ENCODE measurements at regions not wholly inside any gene's neighbourhood (a gene's known extent, or its start where the extent isn't known, plus 50 kb on each side); places are given as distances from the start of the nearest gene placed in this dataset.
A peak's percentile ranks its signal among the peaks of the same experiment; 100 is the strongest.

DNA sequence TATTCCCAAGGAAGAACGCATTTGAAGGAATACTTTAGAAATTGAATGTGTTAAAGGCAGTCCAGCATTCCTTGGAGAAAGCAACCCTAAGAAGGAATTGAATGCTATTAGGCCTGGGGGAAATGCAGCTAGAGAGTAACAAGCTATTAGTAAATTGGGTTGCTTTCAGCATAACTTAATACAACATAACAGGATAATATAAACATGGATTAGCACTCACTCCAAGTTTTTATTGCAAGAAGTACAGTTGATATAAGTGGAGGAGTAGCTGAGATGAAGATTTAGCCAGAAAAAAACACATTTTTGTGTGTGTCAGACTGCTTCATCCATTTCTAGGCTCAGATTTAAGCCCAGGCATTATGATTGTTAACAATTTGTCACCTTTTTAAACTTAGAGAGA lies 314.6 kb downstream of the MEIS1 start:
- H3K4me3 ChIP-seq = no peak overlapping the region
- no peak for ATAC-seq (replicated peaks in 6 of 8)
- WGBS, 10 experiments = 27 to 100% (median 86%) methylated on average over 1 of the region's 1 CpG; no CpG with 5 or more reads in 3 of the 10 experiments
- in situ Hi-C loops (cut with MboI; ENCODE audit: low pct_unique_long_range_greater_than_20kb in 2 of 9, low sequenced_read_pairs in 9 of 9, unreplicated experiment in 9 of 9) = no loop called here
- H3K27ac ChIP-seq = no peak overlapping the region
- H3K4me1 ChIP-seq (replicated peaks in 1 of 2) = peaks cover 2 to 16% of the 10 kb centered on the region in 2 donors

DNA sequence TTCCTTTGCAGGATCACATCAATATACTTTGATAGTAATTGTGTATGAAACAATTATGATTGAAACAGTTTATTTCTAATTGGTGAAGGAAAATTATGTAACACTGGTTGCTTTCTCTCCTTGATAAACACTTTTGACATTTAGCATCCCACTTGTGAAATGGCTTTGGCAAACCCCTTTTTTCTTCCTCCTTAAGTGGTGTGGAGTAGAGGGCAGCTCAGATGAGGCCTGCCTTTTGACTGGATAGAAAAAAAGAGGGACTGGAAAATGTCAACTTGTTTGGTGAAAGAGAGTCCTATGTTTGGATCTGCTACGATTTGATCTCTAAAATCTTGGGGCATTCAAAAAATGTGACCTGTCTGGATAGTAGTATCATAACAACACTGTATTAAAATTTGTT lies 318.3 kb downstream of the MEIS1 start:
- Histone ChIP-seq H3K27ac (no peak overlapping the region), H3K4me1 (replicated peaks in 1 of 2) (peaks cover 2 to 16% of the 10 kb centered on the region in 2 donors), H3K4me3 (no peak overlapping the region)
- in situ Hi-C loops (cut with MboI; ENCODE audit: low pct_unique_long_range_greater_than_20kb in 2 of 9, low sequenced_read_pairs in 9 of 9, unreplicated experiment in 9 of 9) = no loop called here
- WGBS, 10 experiments = 0 to 100% (median 67%) methylated on average over 1 of the region's 1 CpG; no CpG with 5 or more reads in 3 of the 10 experiments
- ATAC-seq (replicated peaks in 6 of 8) = no peak

DNA sequence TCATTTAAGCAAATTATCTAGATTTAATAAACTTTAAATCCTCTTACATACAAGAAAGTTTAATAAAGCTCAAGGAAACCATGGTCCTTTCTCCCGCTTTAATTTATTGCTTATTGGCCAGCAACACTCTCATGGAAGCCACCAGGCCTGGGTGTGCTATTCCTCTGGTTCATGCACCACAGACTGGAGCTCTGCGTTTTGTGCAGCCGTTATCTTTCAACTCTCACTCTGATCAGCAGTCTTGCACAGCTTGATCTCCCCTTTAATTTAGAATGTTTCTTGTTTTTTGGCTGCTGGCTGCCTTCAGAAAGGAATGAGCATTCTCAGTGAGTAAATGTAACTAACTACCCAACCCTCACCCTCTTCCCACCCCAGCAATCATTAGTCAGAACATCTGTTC lies 318.7 kb downstream of the MEIS1 start:
- Histone ChIP-seq H3K4me3 (no peak overlapping the region), H3K4me1 (replicated peaks in 1 of 2) (peaks cover 2 to 16% of the 10 kb centered on the region in 2 donors), H3K27ac (no peak overlapping the region)
- in situ Hi-C loops (cut with MboI; ENCODE audit: low pct_unique_long_range_greater_than_20kb in 2 of 9, low sequenced_read_pairs in 9 of 9, unreplicated experiment in 9 of 9) = no loop called here
- no peak for ATAC-seq (replicated peaks in 6 of 8)
- 40 to 100% (median 81%) methylated on average over 1 to 3 of the region's 3 CpGs; no CpG with 5 or more reads in 1 of the 10 experiments for WGBS, 10 experiments

DNA sequence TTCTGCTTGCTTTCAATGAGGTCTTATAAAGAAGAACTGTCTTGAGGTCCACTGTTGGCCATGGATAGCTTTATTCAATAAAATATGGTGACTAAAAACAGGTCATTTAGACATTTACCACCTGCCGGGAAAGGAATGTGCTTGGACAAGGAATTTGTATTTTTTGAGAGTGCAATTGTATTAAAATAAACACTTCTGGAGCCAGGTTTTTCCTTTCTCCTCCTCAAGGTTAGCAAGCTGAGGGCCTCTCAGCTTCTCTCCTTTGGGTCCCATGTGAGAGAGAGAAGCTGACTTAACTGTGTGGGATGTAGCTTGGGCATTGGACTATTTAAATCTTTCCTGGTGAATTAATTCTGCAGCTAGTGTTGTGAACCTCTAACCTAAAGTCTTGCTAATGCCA lies 321.0 kb downstream of the MEIS1 start:
- peaks cover 2 to 16% of the 10 kb centered on the region in 2 donors for H3K4me1 ChIP-seq (replicated peaks in 1 of 2)
- H3K27ac ChIP-seq = no peak overlapping the region
- in situ Hi-C loops (cut with MboI; ENCODE audit: low pct_unique_long_range_greater_than_20kb in 2 of 9, low sequenced_read_pairs in 9 of 9, unreplicated experiment in 9 of 9) = no loop called here
- no peak overlapping the region for H3K4me3 ChIP-seq
- 56 to 100% (median 85%) methylated on average over 1 of the region's 1 CpG; no CpG with 5 or more reads in 2 of the 10 experiments for WGBS, 10 experiments
- no peak for ATAC-seq (replicated peaks in 6 of 8)

DNA sequence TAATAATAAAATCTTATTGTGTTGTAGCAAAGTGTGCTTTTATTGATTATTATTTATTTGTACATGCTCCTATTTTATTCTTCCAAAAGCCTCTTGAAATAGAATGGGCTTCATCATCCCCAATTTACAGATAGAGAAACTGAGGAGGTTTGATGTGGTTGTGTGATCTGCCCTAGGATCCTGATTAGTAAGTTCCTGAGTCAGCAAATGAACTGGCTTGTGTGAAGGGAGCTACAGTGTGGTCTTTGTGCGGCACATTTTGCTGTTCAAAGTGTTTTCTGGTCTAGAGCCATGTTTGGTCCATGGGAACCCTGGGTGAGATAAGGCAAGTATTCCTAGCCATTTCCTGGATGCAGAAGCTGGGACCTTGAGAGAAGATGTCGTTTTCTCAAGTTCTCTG lies 326.9 kb downstream of the MEIS1 start:
- H3K4me1 ChIP-seq (replicated peaks in 1 of 2) = peaks cover 0 to 7% of the 10 kb centered on the region in 2 donors
- in situ Hi-C loops (cut with MboI; ENCODE audit: low pct_unique_long_range_greater_than_20kb in 2 of 9, low sequenced_read_pairs in 9 of 9, unreplicated experiment in 9 of 9) = no loop called here
- ATAC-seq (replicated peaks in 6 of 8) = no peak
- WGBS, 10 experiments = 33 to 100% (median 100%) methylated on average over 1 to 2 of the region's 2 CpGs; no CpG with 5 or more reads in 1 of the 10 experiments
- H3K4me3 ChIP-seq = no peak overlapping the region
- H3K27ac ChIP-seq = no peak overlapping the region

DNA sequence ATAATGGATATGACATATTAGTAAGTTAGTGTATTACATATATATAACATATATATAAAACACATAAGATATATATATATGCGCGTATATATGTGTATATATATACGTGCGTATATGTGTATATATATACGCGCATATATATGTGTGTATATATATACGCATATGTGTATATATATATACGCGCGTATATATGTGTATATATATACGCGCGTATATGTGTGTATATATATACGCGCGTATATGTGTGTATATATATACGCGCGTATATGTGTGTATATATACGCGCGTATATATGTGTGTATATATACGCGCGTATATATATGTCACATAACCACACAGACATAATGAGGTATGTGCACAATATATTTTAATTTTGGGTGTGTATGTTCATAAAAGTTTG lies 327.8 kb downstream of the MEIS1 start:
- WGBS, 10 experiments = 78 to 100% (median 88%) methylated on average over 1 to 10 of the region's 25 CpGs; no CpG with 5 or more reads in 3 of the 10 experiments
- no peak for ATAC-seq (replicated peaks in 6 of 8)
- Histone ChIP-seq H3K27ac (no peak overlapping the region), H3K4me3 (no peak overlapping the region), H3K4me1 (replicated peaks in 1 of 2) (peaks cover 0 to 8% of the 10 kb centered on the region in 2 donors)
- in situ Hi-C loops (cut with MboI; ENCODE audit: low pct_unique_long_range_greater_than_20kb in 2 of 9, low sequenced_read_pairs in 9 of 9, unreplicated experiment in 9 of 9) = no loop called here

DNA sequence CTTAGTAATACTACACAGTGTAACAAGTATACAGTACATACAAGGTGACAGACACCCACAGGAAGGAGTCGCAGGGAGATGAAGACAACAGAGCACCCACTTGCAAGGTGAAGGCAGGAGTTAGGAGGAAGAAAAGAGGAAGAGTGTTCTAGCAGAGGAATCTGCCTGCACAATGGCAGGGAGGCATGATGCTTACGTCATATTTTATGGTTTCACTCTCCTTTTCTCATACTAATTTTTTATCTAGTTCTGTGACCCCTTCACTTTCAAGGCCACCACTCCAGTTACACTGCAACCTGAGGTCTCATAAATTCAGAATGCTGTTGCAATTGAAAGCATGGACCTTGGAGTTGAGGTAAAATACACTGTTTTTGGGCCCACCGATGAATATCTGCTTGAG lies 331.7 kb downstream of the MEIS1 start:
- no peak for ATAC-seq (replicated peaks in 6 of 8)
- in situ Hi-C loops (cut with MboI; ENCODE audit: low pct_unique_long_range_greater_than_20kb in 2 of 9, low sequenced_read_pairs in 9 of 9, unreplicated experiment in 9 of 9) = no loop called here
- Histone ChIP-seq H3K4me1 (replicated peaks in 1 of 2) (peaks cover 3 to 13% of the 10 kb centered on the region in 2 donors), H3K27ac (no peak overlapping the region), H3K4me3 (no peak overlapping the region)
- 58 to 100% (median 93%) methylated on average over 1 to 3 of the region's 3 CpGs; no CpG with 5 or more reads in 1 of the 10 experiments for WGBS, 10 experiments

DNA sequence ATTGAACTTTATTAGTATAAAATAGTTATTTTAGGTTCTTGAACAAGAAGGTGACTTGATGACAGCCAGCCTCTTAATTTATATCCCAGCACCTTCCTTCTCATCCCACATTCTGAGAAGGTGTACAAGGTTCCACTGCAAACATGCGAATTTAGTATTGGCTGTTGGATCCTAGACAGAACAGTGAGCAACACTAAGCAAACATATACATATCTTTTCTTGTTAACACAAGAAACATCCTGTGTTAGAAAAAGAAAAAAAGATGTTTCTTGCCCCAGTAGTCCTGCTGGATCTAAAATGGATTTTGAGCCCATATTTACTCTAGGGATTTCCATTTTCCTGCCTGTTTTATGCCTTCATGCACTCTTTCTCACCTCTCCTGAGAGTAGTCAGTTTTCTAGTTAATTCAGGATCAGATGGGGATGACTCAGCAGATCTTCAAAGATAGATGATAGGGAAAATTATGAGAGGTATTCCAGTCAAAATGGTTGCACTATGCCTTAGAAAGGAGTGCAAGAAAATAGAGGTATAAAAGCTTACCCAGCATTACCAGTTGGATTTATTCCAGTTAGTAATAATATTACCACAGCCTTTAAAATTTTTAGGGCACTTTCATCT lies 336.5 kb downstream of the MEIS1 start:
- no peak overlapping the region for H3K27ac ChIP-seq
- H3K4me3 ChIP-seq = no peak overlapping the region
- peaks cover 8 to 19% of the 10 kb centered on the region in 2 donors for H3K4me1 ChIP-seq (replicated peaks in 1 of 2)
- WGBS, 10 experiments = 71 to 100% (median 100%) methylated on average over 1 of the region's 1 CpG; no CpG with 5 or more reads in 2 of the 10 experiments
- in situ Hi-C loops (cut with MboI; ENCODE audit: low pct_unique_long_range_greater_than_20kb in 2 of 9, low sequenced_read_pairs in 9 of 9, unreplicated experiment in 9 of 9) = no loop called here
- ATAC-seq (replicated peaks in 6 of 8) = peak in 5 of 8 experiments; percentile 43 to 77 (median 70)

DNA sequence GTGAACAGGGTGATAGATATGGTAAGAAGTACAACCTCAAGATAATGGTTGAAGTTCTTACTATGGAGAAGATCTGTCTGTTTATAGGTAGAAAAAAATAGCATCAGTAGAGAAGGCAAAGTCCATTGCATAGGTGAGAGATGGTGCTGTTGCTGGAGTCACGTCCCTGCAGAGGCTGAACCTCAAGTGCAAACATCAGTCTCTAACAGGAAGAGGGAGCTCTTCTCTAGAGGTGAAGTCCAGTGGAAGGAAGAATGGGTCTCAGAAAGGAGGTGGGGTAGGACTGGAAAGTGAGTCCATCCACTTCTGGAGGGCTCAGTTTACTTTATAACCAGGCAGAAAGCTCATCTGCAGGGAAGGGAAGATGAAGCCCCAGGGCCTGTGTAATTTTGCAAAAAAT lies 337.7 kb downstream of the MEIS1 start:
- H3K4me1 ChIP-seq (replicated peaks in 1 of 2) = peaks cover 8 to 15% of the 10 kb centered on the region in 2 donors
- H3K4me3 ChIP-seq = no peak overlapping the region
- no peak for ATAC-seq (replicated peaks in 6 of 8)
- in situ Hi-C loops (cut with MboI; ENCODE audit: low pct_unique_long_range_greater_than_20kb in 2 of 9, low sequenced_read_pairs in 9 of 9, unreplicated experiment in 9 of 9) = no loop called here
- 29 to 100% (median 67%) methylated on average over 1 of the region's 1 CpG; no CpG with 5 or more reads in 5 of the 10 experiments for WGBS, 10 experiments
- no peak overlapping the region for H3K27ac ChIP-seq

DNA sequence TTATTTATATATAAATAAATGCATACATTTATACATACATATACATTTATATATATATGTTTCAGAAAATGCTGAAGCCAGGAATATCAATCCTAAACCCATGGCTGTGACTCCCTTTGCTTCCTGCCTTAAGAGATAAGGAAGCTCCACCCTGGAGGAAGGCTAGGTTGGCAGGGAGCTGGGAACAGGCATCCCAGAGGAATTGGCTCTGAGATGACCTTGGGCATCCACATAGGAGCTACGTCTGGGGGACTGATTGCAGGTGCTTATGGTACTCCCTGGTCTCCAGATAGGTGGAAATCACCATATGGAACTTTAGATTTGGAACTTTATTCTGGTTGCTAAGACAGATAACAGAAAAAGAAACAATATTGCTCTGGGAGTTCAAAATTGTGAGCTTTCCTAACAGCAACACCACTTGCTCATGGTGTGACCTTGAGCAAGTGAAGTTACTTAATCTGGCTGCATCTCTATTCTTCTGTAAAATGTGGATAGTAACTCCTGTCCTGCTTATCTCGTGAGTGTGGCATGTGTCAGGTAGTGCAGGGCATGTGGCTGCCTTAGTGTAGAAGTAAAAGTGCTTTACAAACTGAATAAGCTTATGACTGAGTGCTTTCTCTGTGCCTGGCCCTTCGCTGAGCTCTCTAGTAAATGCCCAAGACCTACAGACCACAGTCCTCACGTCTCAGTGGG lies 341.0 kb downstream of the MEIS1 start:
- in situ Hi-C loops (cut with MboI; ENCODE audit: low pct_unique_long_range_greater_than_20kb in 2 of 9, low sequenced_read_pairs in 9 of 9, unreplicated experiment in 9 of 9) = no loop called here
- Histone ChIP-seq H3K27ac (no peak overlapping the region), H3K4me3 (no peak overlapping the region), H3K4me1 (replicated peaks in 1 of 2) (peaks cover 8 to 15% of the 10 kb centered on the region in 2 donors)
- peak in 1 of 8 experiments; percentile 12 for ATAC-seq (replicated peaks in 6 of 8)
- 8 to 100% (median 78%) methylated on average over 1 to 3 of the region's 4 CpGs; no CpG with 5 or more reads in 2 of the 10 experiments for WGBS, 10 experiments

DNA sequence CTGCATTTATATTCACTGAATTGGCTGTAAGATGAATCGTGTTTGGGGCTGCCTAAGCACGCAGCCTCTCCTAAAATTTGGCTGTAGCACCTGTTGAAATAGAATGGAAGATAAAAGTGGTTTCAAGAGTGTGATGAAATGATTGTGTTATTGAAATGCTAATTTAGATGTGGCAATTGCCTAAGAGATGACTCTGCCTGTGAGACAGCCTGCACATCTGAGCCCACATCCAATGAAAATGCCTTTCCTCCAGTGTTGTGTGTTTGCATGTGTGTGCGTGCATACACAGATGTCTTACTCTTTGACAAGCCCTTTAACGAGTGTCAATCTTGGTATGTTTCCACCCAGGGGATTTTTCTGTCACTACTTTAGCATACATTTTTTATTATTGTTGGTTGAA lies 346.9 kb downstream of the MEIS1 start:
- Histone ChIP-seq H3K4me3 (no peak overlapping the region), H3K4me1 (replicated peaks in 1 of 2) (peaks cover 21 to 32% of the 10 kb centered on the region in 2 donors), H3K27ac (no peak overlapping the region)
- WGBS, 10 experiments = 20 to 87% (median 73%) methylated on average over 1 to 4 of the region's 4 CpGs; no CpG with 5 or more reads in 2 of the 10 experiments
- in situ Hi-C loops (cut with MboI; ENCODE audit: low pct_unique_long_range_greater_than_20kb in 2 of 9, low sequenced_read_pairs in 9 of 9, unreplicated experiment in 9 of 9) = no loop called here
- peak in 6 of 8 experiments; percentile 27 to 76 (median 52) for ATAC-seq (replicated peaks in 6 of 8)

DNA sequence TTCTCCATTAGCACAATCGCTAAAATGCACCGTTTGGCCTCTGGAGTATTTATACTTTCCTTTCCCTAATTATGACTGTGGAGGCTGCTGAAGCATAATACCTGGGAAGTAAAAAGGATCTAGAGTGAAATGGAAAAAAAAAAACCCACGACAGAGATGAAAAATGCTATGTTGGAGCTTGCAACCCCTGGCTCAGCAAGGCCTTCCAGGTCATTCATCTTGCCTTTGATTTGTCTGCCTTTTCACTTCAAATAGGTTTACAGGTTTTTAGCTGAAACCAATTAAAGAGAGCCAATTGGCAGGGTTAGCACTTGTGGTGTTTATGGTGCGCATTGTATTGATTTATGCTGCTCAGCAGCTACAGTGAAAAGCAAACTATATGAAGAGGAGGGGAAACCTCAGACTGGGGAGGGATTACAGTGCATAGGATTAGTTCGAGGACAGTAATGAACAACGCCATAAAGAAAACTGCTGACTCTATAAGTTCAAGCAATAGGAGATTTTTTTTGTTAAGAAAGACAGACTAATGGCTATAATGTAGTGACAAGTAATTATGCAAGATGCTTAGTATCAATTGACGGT lies 347.9 kb downstream of the MEIS1 start:
- H3K4me3 ChIP-seq = no peak overlapping the region
- peaks cover 21 to 32% of the 10 kb centered on the region in 2 donors for H3K4me1 ChIP-seq (replicated peaks in 1 of 2)
- peak in 5 of 8 experiments; percentile 41 to 90 (median 83) for ATAC-seq (replicated peaks in 6 of 8)
- peak overlapping the region in 1 of 2 donors; percentile 23 for H3K27ac ChIP-seq
- 46 to 74% (median 61%) methylated on average over 2 to 7 of the region's 7 CpGs for WGBS, 10 experiments
- in situ Hi-C loops (cut with MboI; ENCODE audit: low pct_unique_long_range_greater_than_20kb in 2 of 9, low sequenced_read_pairs in 9 of 9, unreplicated experiment in 9 of 9) = no loop called here

DNA sequence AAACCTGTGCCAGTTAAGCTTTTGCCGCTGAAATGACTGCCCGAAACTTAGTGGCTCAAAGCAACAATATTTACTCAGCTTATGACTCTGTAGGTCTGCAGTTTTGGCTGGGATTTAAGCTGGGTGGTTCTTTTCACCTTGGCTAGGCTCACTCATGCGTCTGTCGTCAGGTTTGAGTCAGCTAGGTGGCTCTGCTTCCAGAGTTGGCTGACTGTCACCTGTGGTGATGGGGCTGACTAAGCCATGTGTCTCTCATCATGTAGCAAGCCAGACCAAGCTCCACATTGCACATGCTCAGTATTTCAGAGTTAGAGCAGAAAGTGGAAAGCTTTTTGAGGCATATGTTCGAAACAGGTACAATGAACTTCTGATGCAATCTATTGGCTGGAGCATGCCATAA lies 354.8 kb downstream of the MEIS1 start:
- H3K27ac ChIP-seq = no peak overlapping the region
- no peak for ATAC-seq (replicated peaks in 6 of 8)
- peaks cover 4 to 38% of the 10 kb centered on the region in 2 donors for H3K4me1 ChIP-seq (replicated peaks in 1 of 2)
- WGBS, 10 experiments = 51 to 100% (median 90%) methylated on average over 2 to 5 of the region's 5 CpGs; no CpG with 5 or more reads in 4 of the 10 experiments
- no peak overlapping the region for H3K4me3 ChIP-seq
- in situ Hi-C loops (cut with MboI; ENCODE audit: low pct_unique_long_range_greater_than_20kb in 2 of 9, low sequenced_read_pairs in 9 of 9, unreplicated experiment in 9 of 9) = no loop called here

Measured in motor neuron (in vitro differentiated cells).